ENCODE measurements at regions not wholly inside any gene's neighbourhood (a gene's known extent, or its start where the extent isn't known, plus 50 kb on each side); places are given as distances from the start of the nearest gene placed in this dataset.
"Not testable (repeated sequence)": the region's sequence is repeated elsewhere in the genome, so short reads cannot be mapped to it uniquely, and the experiment has no call there.

GRCh38 chr20:1825507-1825906 is 69.7 kb upstream of the SIRPA start:
- DNase-seq, result no peak

- DNase-seq, result no peak
Observed at GRCh38 chr20:1824834-1825233, 70.4 kb upstream of the SIRPA start.

GRCh38 chr20:1824181-1824580 is 71.0 kb upstream of the SIRPA start:
- DNase-seq, result no peak

GRCh38 chr20:1823450-1823844 is 71.8 kb upstream of the SIRPA start:
- no peak for DNase-seq

- DNase-seq, result no peak
Observed at GRCh38 chr20:1822564-1823449, 72.4 kb upstream of the SIRPA start.

GRCh38 chr20:1820138-1821079 is 74.8 kb upstream of the SIRPA start:
- no peak for DNase-seq

GRCh38 chr20:1819311-1820137 is 75.7 kb upstream of the SIRPA start:
- no peak for DNase-seq

GRCh38 chr20:1818895-1819294 is 76.3 kb upstream of the SIRPA start:
- no peak for DNase-seq

- DNase-seq, result no peak
Observed at GRCh38 chr20:1818247-1818840, 76.9 kb upstream of the SIRPA start.

- DNase-seq, result no peak
Observed at GRCh38 chr20:1817577-1818211, 77.5 kb upstream of the SIRPA start.

- no peak for DNase-seq
Observed at GRCh38 chr20:1816384-1817381, 78.5 kb upstream of the SIRPA start.

- no peak for DNase-seq
Observed at GRCh38 chr20:1815502-1816085, 79.6 kb upstream of the SIRPA start.

GRCh38 chr20:1814861-1815260 is 80.3 kb upstream of the SIRPA start:
- DNase-seq, result not testable (repeated sequence)

- DNase-seq, result no peak
Observed at GRCh38 chr20:1813674-1814635, 81.3 kb upstream of the SIRPA start.

GRCh38 chr20:1813101-1813529 is 82.1 kb upstream of the SIRPA start:
- DNase-seq, result no peak

GRCh38 chr20:1811621-1812498 is 83.3 kb upstream of the SIRPA start:
- DNase-seq, result no peak

- no peak for DNase-seq
Observed at GRCh38 chr20:1810926-1811620, 84.1 kb upstream of the SIRPA start.
